ENCODE measurements at regions not wholly inside any gene's neighbourhood (a gene's known extent, or its start where the extent isn't known, plus 50 kb on each side); places are given as distances from the start of the nearest gene placed in this dataset.

GRCh38 chr3:153084431-153084830 is 77.6 kb upstream of the RAP2B start:
- no peak for TF ChIP-seq MAX (IDR thresholded peaks at IDR 0.05)
- TF ChIP-seq CTCF (IDR thresholded peaks at IDR 0.05 in 2 of 3, conservative IDR thresholded peaks at IDR 0.05 in 1 of 3; ENCODE audit: borderline replicate concordance in 1 of 3, insufficient read depth in 1 of 3, low read depth in 2 of 3, low read length in 2 of 3): no peak
